ENCODE measurements at regions not wholly inside any gene's neighbourhood (a gene's known extent, or its start where the extent isn't known, plus 50 kb on each side); places are given as distances from the start of the nearest gene placed in this dataset.

GRCh38 chr4:144456196-144456595 lies 189.8 kb upstream of the HHIP start:
- Histone ChIP-seq H3K9me3 (ENCODE audit: insufficient read depth in 2 of 2, low read depth in 1 of 2, low read length in 1 of 2) (no peaks in the 10 kb centered on the region), H3K56ac (replicated peaks; ENCODE audit: insufficient read length, low read depth, low read length) (no peak overlapping the region), H3K27ac (ENCODE audit: low read depth, low read length) (no peak overlapping the region), H3K18ac (ENCODE audit: extremely low read depth, low read length) (no peak overlapping the region), H3K14ac (ENCODE audit: insufficient read length) (no peak overlapping the region), H3K9ac (replicated peaks in 1 of 4; ENCODE audit: extremely low read depth in 1 of 4, low read depth in 3 of 4, low read length in 3 of 4) (no peak overlapping the region), H3K4ac (replicated peaks; ENCODE audit: insufficient read length, low read depth, low read length) (no peak overlapping the region), H2BK15ac (ENCODE audit: low read length) (no peak overlapping the region), H2BK5ac (ENCODE audit: low read depth, low read length) (no peak overlapping the region), H3K79me1 (ENCODE audit: low read depth, low read length) (no peaks in the 10 kb centered on the region), H3K4me1 (replicated peaks in 1 of 4; ENCODE audit: control insufficient read depth in 3 of 4, insufficient read depth in 4 of 4, low read length in 3 of 4) (no peaks in the 10 kb centered on the region), H4K5ac (ENCODE audit: insufficient read length, low read depth, low read length) (no peak overlapping the region), H3K36me3 (ENCODE audit: control insufficient read depth in 2 of 4, insufficient read depth in 4 of 4, low read length in 3 of 4) (no peaks in the 10 kb centered on the region), H2AK5ac (ENCODE audit: low read depth, low read length) (no peak overlapping the region), H2BK120ac (replicated peaks; ENCODE audit: low read depth, low read length) (no peak overlapping the region), H3K4me2 (ENCODE audit: insufficient read depth in 1 of 2, low read depth in 2 of 2, low read length in 2 of 2) (no peak overlapping the region), H2AFZ (ENCODE audit: low read length) (no peak overlapping the region), H3K4me3 (ENCODE audit: extremely low read depth in 1 of 4, insufficient read depth in 2 of 4, low read depth in 3 of 4, low read length in 4 of 4) (no peak overlapping the region), H3K23ac (ENCODE audit: insufficient read length) (no peak overlapping the region), H2BK20ac (ENCODE audit: low read length) (no peak overlapping the region), H4K8ac (ENCODE audit: extremely low read depth, insufficient read depth, low read length) (no peak overlapping the region), H4K20me1 (replicated peaks in 1 of 2; ENCODE audit: control insufficient read depth in 1 of 2, insufficient read depth in 2 of 2, low read length in 2 of 2) (no peaks in the 10 kb centered on the region), H2BK12ac (ENCODE audit: low read depth, low read length) (no peak overlapping the region), H3K79me2 (ENCODE audit: control insufficient read depth in 1 of 2, insufficient read depth in 2 of 2, low read length in 2 of 2) (no peaks in the 10 kb centered on the region), H3K27me3 (replicated peaks in 1 of 4; ENCODE audit: control insufficient read depth in 3 of 4, extremely low read depth in 1 of 4, insufficient read depth in 3 of 4, low read length in 3 of 4) (peaks cover 0 to 1% (median 0%) of the 10 kb centered on the region in 4 experiments; a peak in 1 of 7 replicates), H4K91ac (replicated peaks; ENCODE audit: insufficient read length, low read length) (no peak overlapping the region), H3K23me2 (ENCODE audit: low read depth, low read length) (no peaks in the 10 kb centered on the region; the same call in 1 of the 2 replicates)
- ChIA-PET POLR2A (ENCODE audit: partially characterized antibody) (no interaction called here), CTCF (ENCODE audit: partially characterized antibody) (no interaction called here)
- DNase-seq (ENCODE audit: low read depth in 1 of 2, low spot score in 2 of 2) = no peak
- 90% methylated on average over 2 of the region's 2 CpGs; no CpG with 5 or more reads in 1 of the 2 experiments for WGBS, 2 experiments (ENCODE audit: extremely low coverage in 1 of 2, insufficient coverage in 1 of 2, insufficient read length in 1 of 2, insufficient replicate concordance in 2 of 2, low coverage in 1 of 2, low lambda C conversion rate in 2 of 2, missing lambda C conversion rate in 1 of 2)
- TF ChIP-seq NANOG (IDR thresholded peaks at IDR 0.05; ENCODE audit: insufficient read depth, low read depth, low read length, poor library complexity, severe bottlenecking) (no peak), SIRT6 (IDR thresholded peaks at IDR 0.05; ENCODE audit: low read length) (no peak), MAX (IDR thresholded peaks at IDR 0.05) (no peak), RNF2 (IDR thresholded peaks at IDR 0.05; ENCODE audit: borderline replicate concordance, low read depth, low read length, missing control alignments, poor library complexity, severe bottlenecking) (no peak), CTBP2 (IDR thresholded peaks at IDR 0.05; ENCODE audit: borderline replicate concordance, insufficient read depth, insufficient read length, low read length) (no peak), SRF (IDR thresholded peaks at IDR 0.05; ENCODE audit: low read depth, low read length) (no peak), POLR2AphosphoS5 (IDR thresholded peaks at IDR 0.05; ENCODE audit: low read depth, low read length) (no peak), BRCA1 (IDR thresholded peaks at IDR 0.05; ENCODE audit: low read depth, low read length) (no peak), RXRA (IDR thresholded peaks at IDR 0.05; ENCODE audit: insufficient read depth, low read depth, low read length) (no peak), POU5F1 (IDR thresholded peaks at IDR 0.05; ENCODE audit: low read depth, low read length) (no peak)
- TF ChIP-seq, protein P1, sequence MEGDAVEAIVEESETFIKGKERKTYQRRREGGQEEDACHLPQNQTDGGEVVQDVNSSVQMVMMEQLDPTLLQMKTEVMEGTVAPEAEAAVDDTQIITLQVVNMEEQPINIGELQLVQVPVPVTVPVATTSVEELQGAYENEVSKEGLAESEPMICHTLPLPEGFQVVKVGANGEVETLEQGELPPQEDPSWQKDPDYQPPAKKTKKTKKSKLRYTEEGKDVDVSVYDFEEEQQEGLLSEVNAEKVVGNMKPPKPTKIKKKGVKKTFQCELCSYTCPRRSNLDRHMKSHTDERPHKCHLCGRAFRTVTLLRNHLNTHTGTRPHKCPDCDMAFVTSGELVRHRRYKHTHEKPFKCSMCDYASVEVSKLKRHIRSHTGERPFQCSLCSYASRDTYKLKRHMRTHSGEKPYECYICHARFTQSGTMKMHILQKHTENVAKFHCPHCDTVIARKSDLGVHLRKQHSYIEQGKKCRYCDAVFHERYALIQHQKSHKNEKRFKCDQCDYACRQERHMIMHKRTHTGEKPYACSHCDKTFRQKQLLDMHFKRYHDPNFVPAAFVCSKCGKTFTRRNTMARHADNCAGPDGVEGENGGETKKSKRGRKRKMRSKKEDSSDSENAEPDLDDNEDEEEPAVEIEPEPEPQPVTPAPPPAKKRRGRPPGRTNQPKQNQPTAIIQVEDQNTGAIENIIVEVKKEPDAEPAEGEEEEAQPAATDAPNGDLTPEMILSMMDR (IDR thresholded peaks at IDR 0.05; ENCODE audit: control extremely low read depth in 1 of 3, insufficient read depth in 1 of 3, low read depth in 1 of 3, low read length in 3 of 3) = no peak
- no peak for FAIRE-seq

All from H1 (cell line).